HG03175 (cell line): ENCODE measurements at regions not wholly inside any gene's neighbourhood (a gene's known extent, or its start where the extent isn't known, plus 50 kb on each side); places are given as distances from the start of the nearest gene placed in this dataset.

Experiments used
- ATAC-seq: cut with Tn5 transposase; IDR thresholded peaks from one replicate; pipeline ENCODE4 v1.9.1; 2021; ENCODE audit warnings: mild to moderate bottlenecking, moderate library complexity; ENCODE audit not compliant: unreplicated experiment

GRCh38 chr4:17336986-17337385 lies 174.9 kb downstream of the QDPR start:
- no peak for ATAC-seq

DNA sequence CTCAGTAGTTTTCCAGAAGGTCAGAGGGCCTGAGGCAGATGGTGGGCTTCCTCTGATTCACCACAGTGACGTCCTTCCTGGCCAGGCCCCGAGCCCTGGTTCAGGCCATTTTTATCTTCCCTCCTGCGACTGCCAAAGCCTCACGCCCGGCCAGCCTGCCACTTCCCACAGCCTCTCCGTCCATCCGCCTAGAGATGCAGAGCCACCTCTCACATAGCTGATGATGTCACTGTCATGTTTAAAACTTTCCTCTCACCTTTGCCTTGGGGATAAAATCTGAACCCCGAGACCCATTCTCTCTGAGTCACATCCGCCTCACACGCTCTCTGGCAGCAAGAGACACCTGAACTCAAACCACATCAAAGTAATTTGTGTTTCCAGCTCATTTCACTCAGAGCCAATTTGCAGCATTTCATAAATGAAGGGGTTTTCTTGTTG lies 175.3 kb downstream of the QDPR start:
- peak; percentile 77 for ATAC-seq

- ATAC-seq = no peak
These were observed 175.8 kb downstream of the QDPR start for GRCh38 chr4:17336069-17336468.

GRCh38 chr4:17335371-17335770 lies 176.5 kb downstream of the QDPR start:
- no peak for ATAC-seq

GRCh38 chr4:17332478-17332877 lies 179.4 kb downstream of the QDPR start:
- ATAC-seq = no peak

GRCh38 chr4:17329046-17329445 lies 182.8 kb downstream of the QDPR start:
- no peak for ATAC-seq

GRCh38 chr4:17328141-17328815 lies 183.6 kb downstream of the QDPR start:
- no peak for ATAC-seq

DNA sequence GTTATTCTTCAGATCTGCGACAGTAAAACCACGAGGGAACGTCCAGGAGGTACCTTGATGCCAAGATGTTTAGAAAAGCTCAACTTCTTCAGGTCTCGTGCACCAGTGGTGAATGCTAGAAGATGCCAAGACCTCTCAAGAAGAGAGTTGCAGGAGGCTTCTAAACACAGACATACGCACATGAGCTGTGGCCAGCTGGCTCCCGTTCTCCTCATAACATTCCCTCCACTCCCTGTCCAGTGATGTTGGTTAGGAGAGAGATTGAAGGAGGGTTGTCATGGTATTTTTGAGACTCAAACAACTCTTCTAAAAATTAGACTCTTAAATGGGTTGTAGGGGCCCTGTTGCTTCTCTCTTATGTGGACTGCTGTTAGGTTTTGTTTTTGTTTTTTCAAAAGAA lies 184.3 kb downstream of the QDPR start:
- no peak for ATAC-seq

- ATAC-seq = no peak
These were observed 185.1 kb downstream of the QDPR start for GRCh38 chr4:17326756-17327155.

GRCh38 chr4:17325098-17325497 lies 186.8 kb downstream of the QDPR start:
- ATAC-seq = no peak

DNA sequence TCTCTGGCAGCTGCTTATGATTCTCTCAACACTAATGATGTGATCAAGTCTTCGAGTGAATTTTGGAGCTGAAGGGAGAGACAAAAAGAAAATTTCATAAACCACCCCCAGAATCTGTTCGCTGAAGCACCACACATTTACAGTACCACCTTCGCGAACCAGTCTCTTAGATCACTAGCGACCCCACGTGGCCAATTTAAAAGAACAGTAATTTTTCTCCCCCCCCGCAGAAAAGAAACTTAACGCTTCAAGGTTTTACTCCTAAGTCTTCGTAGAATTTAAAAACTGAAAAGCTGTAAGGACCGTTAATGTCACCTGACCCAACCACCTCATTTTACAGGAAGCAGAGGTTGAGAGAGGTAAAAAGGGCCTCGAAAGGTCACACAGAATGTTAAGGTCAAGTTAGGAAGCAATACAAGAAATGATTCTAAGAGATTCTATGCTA lies 187.5 kb downstream of the QDPR start:
- ATAC-seq = peak; percentile 55

- ATAC-seq = no peak
These were observed 188.1 kb downstream of the QDPR start for GRCh38 chr4:17323554-17324385.

DNA sequence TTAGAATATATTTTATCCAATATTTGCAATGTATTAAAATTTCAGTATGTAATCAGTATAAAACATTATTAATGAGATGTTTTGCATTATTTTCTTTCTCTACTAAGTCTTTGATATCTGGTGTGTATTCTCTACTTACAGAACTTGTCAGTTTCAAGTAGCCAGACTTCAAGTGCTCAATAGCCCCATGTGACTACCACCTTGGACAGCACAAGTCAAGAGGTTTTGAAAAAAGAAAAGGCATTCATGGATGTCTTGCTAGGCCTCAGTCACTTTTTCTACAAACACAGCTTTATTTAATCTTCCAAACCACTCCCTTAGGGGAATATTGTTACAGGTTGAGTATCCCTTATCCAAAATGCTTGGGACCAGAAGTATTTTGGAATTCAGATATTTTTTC lies 189.4 kb downstream of the QDPR start:
- no peak for ATAC-seq

DNA sequence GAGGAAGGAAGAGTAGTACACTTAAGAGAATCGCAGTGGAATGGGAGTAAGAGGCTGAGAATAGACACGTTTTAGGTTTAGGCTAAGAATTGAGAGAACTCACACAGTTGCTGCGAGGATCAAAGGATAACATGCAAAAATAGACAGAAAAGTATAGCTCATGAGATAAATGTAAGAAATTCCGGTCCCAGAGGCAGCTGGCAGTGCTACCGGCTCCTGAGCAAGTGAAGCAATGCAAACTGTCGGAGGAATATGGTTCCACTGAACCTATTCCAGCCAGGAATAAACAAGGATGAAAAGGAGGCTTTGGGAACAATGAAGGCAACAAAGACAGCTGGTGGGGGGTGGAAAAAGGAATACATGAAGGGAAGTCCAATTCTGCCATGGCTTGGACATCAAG lies 191.8 kb downstream of the QDPR start:
- no peak for ATAC-seq

GRCh38 chr4:17317526-17317925 lies 194.4 kb downstream of the QDPR start:
- ATAC-seq = no peak

DNA sequence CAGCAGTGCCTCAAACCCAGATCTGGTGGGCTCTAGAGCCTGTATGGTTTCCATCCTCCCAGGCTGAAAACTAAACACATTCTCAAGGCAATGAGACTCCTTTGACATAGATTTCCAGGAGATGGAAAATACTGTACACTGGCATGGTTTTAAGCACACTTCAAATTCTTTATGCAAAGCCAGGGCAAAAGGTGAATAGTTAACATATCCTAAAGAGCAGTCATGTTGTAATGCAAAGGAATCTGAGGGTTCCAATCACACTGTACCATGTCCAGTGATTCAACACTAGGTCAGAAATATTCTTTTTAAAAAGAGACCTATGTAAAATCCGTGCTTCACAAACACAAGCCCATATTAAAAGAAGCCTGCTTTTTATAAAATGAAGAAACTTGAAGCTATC lies 195.3 kb downstream of the QDPR start:
- ATAC-seq = no peak

DNA sequence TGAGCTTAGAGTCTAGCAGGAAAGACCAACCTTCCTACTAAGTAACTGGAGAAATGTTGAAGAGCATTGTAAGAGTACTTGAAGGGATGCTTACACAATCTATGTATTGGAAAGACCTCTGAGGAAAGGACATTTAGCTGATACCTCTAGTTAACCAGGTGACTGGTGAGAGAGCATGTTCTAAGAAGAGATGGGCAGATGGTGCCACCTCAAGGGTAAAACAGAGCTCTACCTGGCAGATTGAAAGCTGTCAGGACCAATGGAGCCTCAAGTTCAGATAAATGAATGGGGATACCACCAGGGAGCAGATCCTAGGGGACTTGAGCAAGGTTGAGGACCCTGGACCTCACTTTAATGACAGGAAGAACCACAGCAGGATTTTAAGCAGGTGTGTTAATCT lies 196.4 kb downstream of the QDPR start:
- no peak for ATAC-seq

- ATAC-seq = no peak
These were observed 198.7 kb downstream of the QDPR start for GRCh38 chr4:17313194-17313593.

DNA sequence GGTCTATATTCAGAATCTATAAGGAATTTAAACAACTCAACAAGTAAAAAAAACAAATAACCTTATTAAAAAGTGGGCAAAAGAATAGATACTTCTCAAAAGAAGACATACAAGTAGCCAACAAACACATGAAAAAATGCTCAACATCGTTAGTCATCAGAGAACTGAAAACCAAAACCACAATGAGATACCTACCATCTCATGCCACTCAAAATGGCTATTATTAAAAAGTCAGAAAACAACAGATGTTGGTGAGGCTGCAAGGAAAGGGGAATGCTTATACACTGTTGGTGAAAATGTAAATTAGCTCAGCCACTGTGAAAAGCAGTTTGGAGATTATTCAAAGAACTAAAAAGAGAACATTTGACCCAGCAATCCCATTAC lies 201.6 kb downstream of the QDPR start:
- ATAC-seq = no peak

- ATAC-seq = no peak
These were observed 202.2 kb downstream of the QDPR start for GRCh38 chr4:17309567-17310268.

DNA sequence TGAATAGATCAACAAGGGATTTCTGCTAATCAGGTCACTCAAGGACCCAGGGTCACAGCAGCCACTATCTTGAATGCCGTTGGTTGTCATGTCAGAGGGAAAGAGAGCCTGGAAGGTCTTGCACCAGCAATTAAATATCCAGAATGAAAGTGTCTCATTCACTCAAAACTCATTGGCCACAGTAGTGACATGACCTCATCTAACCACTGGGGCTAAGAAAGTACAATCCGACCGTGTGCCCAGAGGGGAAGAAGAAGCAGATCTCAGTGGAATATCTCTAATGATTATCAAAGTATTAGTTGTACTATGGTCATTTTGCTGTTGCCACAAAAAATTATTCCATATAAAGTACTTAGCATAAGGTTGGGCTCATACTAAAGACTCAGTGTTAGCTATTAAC lies 210.0 kb downstream of the QDPR start:
- no peak for ATAC-seq

GRCh38 chr4:17301266-17301665 lies 210.6 kb downstream of the QDPR start:
- no peak for ATAC-seq
